CD14-positive monocyte (primary cell): ENCODE measurements at regions not wholly inside any gene's neighbourhood (a gene's known extent, or its start where the extent isn't known, plus 50 kb on each side); places are given as distances from the start of the nearest gene placed in this dataset.

Experiments used
- DNase-seq, 3 donors: peaks; one replicate each; pipeline ENCODE4 v3.0.0-alpha.2; 2011 to 2022
- H2AFZ ChIP-seq: 2 replicates; pipeline ENCODE4 v1.6.0; 2012; ENCODE audit warnings: mild to moderate bottlenecking, low read depth, low read length, inconsistent platforms; ENCODE audit not compliant: insufficient read depth, poor library complexity, severe bottlenecking
- H3K27ac ChIP-seq, 2 donors: 1 replicate in 1 of 2; 2 replicates in 1 of 2; pipeline ENCODE4 v1.5.1; 2012 to 2013; ENCODE audit warnings: low read length in 2 of 2, control low read depth in 1 of 2, inconsistent platforms in 1 of 2, low read depth in 1 of 2, mild to moderate bottlenecking in 1 of 2
- H3K27me3 ChIP-seq, 2 donors: one replicate each; pipeline versions ENCODE4 v1.6.0 to v1.6.1; 2011 to 2013; ENCODE audit warnings: low read length in 2 of 2; ENCODE audit not compliant: control insufficient read depth in 2 of 2, insufficient read depth in 2 of 2
- H3K36me3 ChIP-seq, 2 donors: replicated peaks in 1 of 2; 1 replicate in 1 of 2; 2 replicates in 1 of 2; pipeline versions ENCODE4 v1.5.1 to v1.6.1; 2012 to 2013; ENCODE audit warnings: low read length in 2 of 2, control low read depth in 1 of 2, inconsistent platforms in 1 of 2, mild to moderate bottlenecking in 1 of 2; ENCODE audit not compliant: insufficient read depth in 2 of 2, control insufficient read depth in 1 of 2
- H3K4me1 ChIP-seq, 2 donors: 1 replicate in 1 of 2; 2 replicates in 1 of 2; pipeline versions ENCODE4 v1.5.1 to v1.6.1; 2012 to 2013; ENCODE audit warnings: low read length in 2 of 2, control low read depth in 1 of 2, inconsistent platforms in 1 of 2, mild to moderate bottlenecking in 1 of 2, moderate library complexity in 1 of 2; ENCODE audit not compliant: insufficient read depth in 2 of 2, control insufficient read depth in 1 of 2
- H3K4me2 ChIP-seq: replicated peaks from 2 replicates; pipeline ENCODE3; 2012; ENCODE audit warnings: low read length, moderate library complexity, mild to moderate bottlenecking; ENCODE audit not compliant: poor library complexity, severe bottlenecking; ENCODE audit errors: extremely low read depth
- H3K4me3 ChIP-seq, 3 experiments: fragments of 200-600 bp in 1 of 3; sonication (generic) in 1 of 3; replicated peaks in 1 of 3; 1 replicate in 2 of 3; 2 replicates in 1 of 3; pipeline ENCODE4 v1.5.1; 2011 to 2013; ENCODE audit warnings: low read length in 3 of 3, mild to moderate bottlenecking in 3 of 3, control low read depth in 2 of 3, low read depth in 2 of 3, inconsistent platforms in 1 of 3, moderate library complexity in 1 of 3
- H3K79me2 ChIP-seq: 2 replicates; pipeline ENCODE4 v1.6.0; 2012; ENCODE audit warnings: mild to moderate bottlenecking, control low read depth, inconsistent platforms, low read length, moderate library complexity; ENCODE audit not compliant: insufficient read depth
- H3K9ac ChIP-seq: 2 replicates; pipeline ENCODE4 v1.6.0; 2017; ENCODE audit warnings: low read length, mild to moderate bottlenecking; ENCODE audit not compliant: insufficient read depth, poor library complexity, severe bottlenecking
- H3K9me3 ChIP-seq, 2 donors: replicated peaks in 1 of 2; 1 replicate in 1 of 2; 2 replicates in 1 of 2; pipeline versions ENCODE4 v1.5.1 to v1.6.1; 2012 to 2013; ENCODE audit warnings: low read length in 2 of 2, control low read depth in 1 of 2; ENCODE audit not compliant: control insufficient read depth in 1 of 2, insufficient read depth in 1 of 2
- H4K20me1 ChIP-seq: 2 replicates; pipeline ENCODE4 v1.6.0; 2012; ENCODE audit warnings: mild to moderate bottlenecking, low read length, control low read depth, moderate library complexity; ENCODE audit not compliant: insufficient read depth
- H3K27ac Mint-ChIP-seq, 7 donors: one replicate each; pipeline ENCODE4 v1.8.0; 2020; ENCODE audit warnings: mild to moderate bottlenecking in 7 of 7, mixed read lengths in 7 of 7, moderate library complexity in 6 of 7, inconsistent platforms in 2 of 7
- H3K27me3 Mint-ChIP-seq, 3 donors: one replicate each; pipeline ENCODE4 v1.8.0; 2021 to 2022; ENCODE audit warnings: low read depth in 3 of 3, mild to moderate bottlenecking in 3 of 3, mixed read lengths in 3 of 3, moderate library complexity in 3 of 3, inconsistent platforms in 1 of 3
- H3K36me3 Mint-ChIP-seq, 2 donors: one replicate each; pipeline ENCODE4 v1.8.0; 2020; ENCODE audit warnings: mixed read lengths in 2 of 2, inconsistent platforms in 1 of 2, mild to moderate bottlenecking in 1 of 2
- H3K4me1 Mint-ChIP-seq: one replicate; pipeline ENCODE4 v1.8.0; 2020; ENCODE audit warnings: mild to moderate bottlenecking, mixed read lengths
- H3K4me3 Mint-ChIP-seq, 2 donors: one replicate each; pipeline ENCODE4 v1.8.0; 2020; ENCODE audit warnings: mild to moderate bottlenecking in 2 of 2, mixed read lengths in 2 of 2, moderate library complexity in 1 of 2
- H3K9me3 Mint-ChIP-seq, 7 donors: one replicate each; pipeline ENCODE4 v1.8.0; 2020 to 2022; ENCODE audit warnings: mixed read lengths in 7 of 7, mild to moderate bottlenecking in 6 of 7, moderate library complexity in 6 of 7, inconsistent platforms in 2 of 7
- CTCF ChIP-seq: fragments of 200-600 bp; IDR thresholded peaks from one replicate; pipeline ENCODE4 v1.8.0; 2022; ENCODE audit warnings: antibody characterized with exemption, mild to moderate bottlenecking
- WGBS: methylation state at CpG from one replicate; pipeline ENCODE4 v1.1.5; 2013; ENCODE audit warnings: missing lambda C conversion rate; ENCODE audit not compliant: insufficient coverage; 5-methylcytosine and 5-hydroxymethylcytosine counted together
- intact Hi-C, 2 donors: fragments of 100-400 bp; cut with micrococcal nuclease; formaldehyde crosslinking; loops; one replicate each; pipeline versions ENCODE4 v1.15.0 to v1.15.1; 2023

- no peaks in the 10 kb centered on the region for H3K9me3 ChIP-seq
- TF ChIP-seq CTCF: no peak
- H3K4me1 Mint-ChIP-seq: peaks cover 18% of the 10 kb centered on the region
- no peak overlapping the region for H3K27ac Mint-ChIP-seq
- H3K27ac ChIP-seq: no peak overlapping the region
- H3K27me3 ChIP-seq: no peaks in the 10 kb centered on the region
- no peaks in the 10 kb centered on the region for H4K20me1 ChIP-seq
- no peak overlapping the region for H3K4me3 ChIP-seq
- no peak overlapping the region for H3K9ac ChIP-seq
- H3K4me3 Mint-ChIP-seq: no peak overlapping the region
- peaks cover 0 to 1% (median 0%) of the 10 kb centered on the region in 3 donors for H3K27me3 Mint-ChIP-seq
- no peaks in the 10 kb centered on the region for H3K36me3 Mint-ChIP-seq
- peaks cover 0 to 8% (median 3%) of the 10 kb centered on the region in 7 donors for H3K9me3 Mint-ChIP-seq
- 100% methylated on average over 1 of the region's 3 CpGs for WGBS
- H3K4me2 ChIP-seq: no peak overlapping the region
- peaks cover 13 to 16% of the 10 kb centered on the region in 2 donors for H3K4me1 ChIP-seq
- no peaks in the 10 kb centered on the region for H3K36me3 ChIP-seq
- H2AFZ ChIP-seq: no peak overlapping the region
- no peak for DNase-seq
- intact Hi-C loops: no loop called here
- H3K79me2 ChIP-seq: no peaks in the 10 kb centered on the region
Measured at GRCh38 chr11:122392508-122392907, 263.0 kb upstream of the UBASH3B start.

- Histone ChIP-seq H3K27ac (no peak overlapping the region), H2AFZ (no peak overlapping the region), H4K20me1 (no peaks in the 10 kb centered on the region), H3K36me3 (no peaks in the 10 kb centered on the region), H3K27me3 (no peaks in the 10 kb centered on the region), H3K79me2 (no peaks in the 10 kb centered on the region), H3K9me3 (no peaks in the 10 kb centered on the region), H3K4me2 (no peak overlapping the region), H3K4me1 (peaks cover 13 to 16% of the 10 kb centered on the region in 2 donors), H3K9ac (no peak overlapping the region), H3K4me3 (no peak overlapping the region)
- Mint-ChIP-seq H3K4me3 (no peak overlapping the region), H3K27ac (no peak overlapping the region), H3K9me3 (peaks cover 0 to 8% (median 3%) of the 10 kb centered on the region in 7 donors), H3K27me3 (no peaks in the 10 kb centered on the region), H3K36me3 (no peaks in the 10 kb centered on the region), H3K4me1 (peaks cover 18% of the 10 kb centered on the region)
- no peak for TF ChIP-seq CTCF
- intact Hi-C loops: no loop called here
- no peak for DNase-seq
Measured at GRCh38 chr11:122391049-122391448, 264.5 kb upstream of the UBASH3B start.
